HG03469 (cell line): ENCODE measurements at regions not wholly inside any gene's neighbourhood (a gene's known extent, or its start where the extent isn't known, plus 50 kb on each side); places are given as distances from the start of the nearest gene placed in this dataset.
"Not testable (repeated sequence)": the region's sequence is repeated elsewhere in the genome, so short reads cannot be mapped to it uniquely, and the experiment has no call there.

Experiments used
- ATAC-seq: cut with Tn5 transposase; IDR thresholded peaks from one replicate; pipeline ENCODE4 v1.9.1; 2021; ENCODE audit warnings: mild to moderate bottlenecking, moderate library complexity, moderate number of reproducible peaks; ENCODE audit not compliant: unreplicated experiment

GRCh38 chr7:13627455-13627854 lies 362.0 kb downstream of the ETV1 start:
- no peak for ATAC-seq

DNA sequence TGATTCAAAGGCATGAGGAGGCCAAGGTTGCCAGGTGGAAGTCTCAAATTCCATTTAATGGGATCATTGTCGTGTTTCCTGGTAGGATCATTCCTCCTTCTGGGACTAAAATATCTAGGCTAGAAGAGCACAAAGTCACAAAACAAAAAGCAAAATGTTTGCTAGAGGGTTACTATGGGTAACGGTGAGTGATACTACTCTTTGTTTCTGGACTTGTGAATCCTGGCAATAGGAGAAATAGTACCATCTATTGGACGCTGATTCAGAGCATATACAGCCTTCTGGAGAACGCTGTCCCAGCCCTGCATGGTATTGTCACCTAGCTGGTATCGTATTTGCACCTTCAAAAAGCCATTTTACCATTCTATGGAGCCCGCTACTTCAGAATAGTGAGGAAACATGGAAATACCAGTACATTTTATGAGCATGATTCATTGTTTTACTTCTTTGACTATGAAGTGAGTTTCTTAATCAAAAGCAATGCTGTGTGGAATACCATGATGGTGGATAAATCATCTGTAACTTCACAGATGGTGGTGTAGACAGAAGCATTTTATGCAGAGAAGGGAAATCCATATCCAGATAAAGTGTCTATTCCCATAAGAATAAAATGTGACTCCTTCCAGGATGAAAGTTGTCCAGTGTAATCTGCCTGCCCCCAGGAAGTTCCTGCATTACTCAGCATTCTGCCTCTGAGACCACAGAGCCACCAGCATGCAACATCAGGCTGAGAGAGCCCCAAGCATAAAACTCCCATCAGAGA lies 361.0 kb downstream of the ETV1 start:
- ATAC-seq: no peak

DNA sequence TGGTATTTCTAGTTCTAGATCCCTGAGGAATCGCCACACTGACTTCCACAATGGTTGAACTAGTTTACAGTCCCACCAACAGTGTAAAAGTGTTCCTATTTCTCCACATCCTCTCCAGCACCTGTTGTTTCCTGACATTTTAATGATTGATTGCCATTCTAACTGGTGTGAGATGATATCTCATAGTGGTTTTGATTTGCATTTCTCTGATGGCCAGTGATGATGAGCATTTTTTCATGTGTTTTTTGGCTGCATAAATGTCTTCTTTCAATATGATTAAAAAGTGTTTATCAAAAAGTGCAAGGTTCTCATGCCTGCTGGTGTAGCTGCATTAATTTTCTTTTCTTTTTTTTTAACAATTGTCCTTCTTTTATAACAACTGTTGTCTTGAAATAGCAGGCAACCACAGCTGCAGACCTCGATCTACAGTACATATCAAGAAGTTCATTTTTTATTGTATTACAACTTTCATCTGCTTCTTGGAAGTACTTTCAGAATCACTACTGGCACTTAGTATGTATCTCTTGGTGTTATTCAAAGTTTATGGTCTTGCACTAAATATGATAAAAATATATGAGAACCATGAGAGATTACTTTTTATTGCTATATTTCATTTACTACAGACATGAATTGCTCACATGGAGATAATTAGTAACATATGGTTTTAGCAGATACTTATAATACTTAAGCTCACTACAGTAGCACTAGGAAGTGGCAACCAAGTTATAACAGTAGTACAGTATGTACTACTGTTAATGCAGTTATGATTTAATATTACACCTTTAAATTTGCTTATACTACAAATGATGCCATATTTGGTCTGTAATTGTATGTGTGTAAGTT lies 358.0 kb downstream of the ETV1 start:
- ATAC-seq: not testable (repeated sequence)

GRCh38 chr7:13633857-13634256 lies 355.6 kb downstream of the ETV1 start:
- no peak for ATAC-seq

- ATAC-seq: no peak
Observed at GRCh38 chr7:13639396-13639795, 350.1 kb downstream of the ETV1 start.

DNA sequence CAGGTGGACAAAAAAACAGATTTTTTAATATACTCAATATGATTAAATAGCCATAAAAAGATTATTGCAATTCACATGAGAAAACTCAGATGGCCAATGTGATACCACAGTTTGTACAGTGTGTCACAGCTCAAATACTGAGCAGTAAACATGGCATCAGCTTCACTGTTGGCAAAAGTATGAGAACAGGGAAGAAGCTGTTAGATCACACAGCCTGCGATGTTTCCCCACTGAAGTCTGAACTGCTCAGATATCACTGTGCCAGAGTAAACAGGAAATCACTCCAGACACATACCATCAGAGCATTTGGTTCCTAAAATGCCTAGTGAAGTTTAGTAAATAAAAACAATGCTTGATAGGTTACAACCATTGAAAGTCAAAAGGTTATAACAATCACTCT lies 347.8 kb downstream of the ETV1 start:
- no peak for ATAC-seq

GRCh38 chr7:13651167-13651566 lies 338.3 kb downstream of the ETV1 start:
- no peak for ATAC-seq

- ATAC-seq: no peak
Observed at GRCh38 chr7:13656330-13656729, 333.1 kb downstream of the ETV1 start.

DNA sequence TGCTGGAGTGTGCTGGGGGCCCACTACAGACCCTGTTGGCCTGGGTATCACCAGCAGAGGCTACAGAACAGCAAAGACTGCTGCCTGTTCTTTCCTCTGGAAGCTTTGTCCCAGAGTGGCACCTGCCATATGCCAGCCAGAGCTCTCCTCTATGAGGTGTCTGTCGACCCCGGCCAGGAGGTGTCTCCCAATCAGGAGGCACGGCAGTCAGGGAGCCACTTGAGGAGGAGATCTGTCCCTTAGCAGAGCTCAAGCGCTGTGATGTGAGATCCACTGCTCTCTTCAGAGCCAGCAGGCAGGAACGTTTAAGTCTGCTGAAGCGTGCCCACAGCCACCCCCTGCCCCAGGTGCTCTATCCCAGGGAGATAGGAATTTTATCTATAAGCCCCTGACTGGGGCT lies 316.2 kb downstream of the ETV1 start:
- ATAC-seq: no peak

DNA sequence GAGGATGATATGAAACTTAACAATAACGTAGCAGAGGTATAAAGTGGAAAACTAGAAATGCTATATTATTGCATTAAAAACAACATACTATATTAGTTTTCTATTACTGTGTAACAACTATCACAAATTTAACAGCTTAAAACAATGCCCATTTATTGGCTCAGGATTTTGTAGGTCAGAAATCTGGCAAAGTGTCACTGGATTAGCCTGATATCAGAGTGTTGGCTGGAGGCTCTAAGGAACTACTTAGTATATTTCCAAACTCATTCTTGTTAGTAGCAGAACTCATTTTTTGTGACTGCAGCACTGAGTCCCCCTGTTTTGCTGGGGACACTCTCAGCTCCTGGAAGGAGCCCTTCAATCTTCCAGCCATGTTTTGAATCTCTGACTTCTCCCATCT lies 306.8 kb downstream of the ETV1 start:
- no peak for ATAC-seq

DNA sequence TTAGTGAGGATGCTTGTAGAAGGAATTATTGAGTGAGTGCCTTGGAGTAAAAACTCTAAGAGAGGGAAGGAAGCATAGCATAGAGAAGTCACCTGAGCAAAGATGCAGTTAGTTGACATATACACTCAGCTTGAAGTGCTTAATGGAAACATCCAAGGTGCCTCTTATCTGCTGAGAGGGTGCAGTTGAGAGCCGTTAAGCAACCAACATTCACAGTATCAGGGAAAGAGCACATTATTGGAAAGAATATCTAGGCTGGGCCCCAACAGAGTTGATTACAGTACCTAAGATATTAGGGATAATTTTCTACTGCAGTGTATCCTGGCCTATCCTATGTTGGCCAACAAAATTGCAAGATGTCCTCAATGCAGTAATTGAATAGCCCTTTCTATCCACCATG lies 302.0 kb downstream of the ETV1 start:
- no peak for ATAC-seq

- ATAC-seq: no peak
Observed at GRCh38 chr7:13692548-13692947, 296.9 kb downstream of the ETV1 start.

GRCh38 chr7:13702251-13702650 lies 287.2 kb downstream of the ETV1 start:
- ATAC-seq: no peak

DNA sequence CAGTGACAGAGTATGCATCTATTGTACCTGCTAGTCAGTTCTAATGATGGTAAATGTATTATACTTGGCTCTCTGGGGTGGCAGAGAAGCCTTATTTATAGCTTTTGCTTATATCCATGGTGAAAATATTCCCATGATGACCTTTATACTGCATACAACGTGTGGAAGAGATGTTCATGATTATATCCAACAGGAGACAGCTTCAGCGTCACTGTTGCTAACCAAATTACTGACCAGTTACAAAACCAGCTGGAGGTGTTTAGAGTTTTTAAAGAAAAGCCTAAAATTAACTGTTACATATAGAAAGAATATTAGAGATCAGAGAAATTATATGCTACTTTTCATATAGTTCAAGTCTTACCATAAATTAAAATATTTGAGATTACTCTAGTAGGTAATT lies 280.8 kb downstream of the ETV1 start:
- no peak for ATAC-seq

GRCh38 chr7:13713092-13713491 lies 276.4 kb downstream of the ETV1 start:
- ATAC-seq: no peak

- ATAC-seq: no peak
Observed at GRCh38 chr7:13715534-13715933, 273.9 kb downstream of the ETV1 start.

DNA sequence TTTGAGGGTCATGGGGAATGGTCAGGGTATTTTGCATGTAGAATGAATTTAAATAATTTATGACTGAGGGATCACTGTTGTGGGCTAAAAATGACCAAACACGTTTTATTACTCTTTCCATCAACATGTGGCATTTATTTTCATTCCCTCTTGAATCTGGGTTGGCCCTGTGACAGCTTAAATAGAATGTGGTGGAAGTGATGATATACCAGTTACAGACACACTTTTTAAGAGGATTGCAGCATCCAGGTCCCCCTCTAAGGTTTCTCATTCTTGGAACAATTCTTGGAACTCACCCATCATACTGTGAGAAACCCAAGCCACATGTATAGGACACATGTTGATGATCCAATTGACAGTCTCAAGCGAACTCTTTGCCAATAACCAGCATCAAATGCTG lies 272.4 kb downstream of the ETV1 start:
- no peak for ATAC-seq

DNA sequence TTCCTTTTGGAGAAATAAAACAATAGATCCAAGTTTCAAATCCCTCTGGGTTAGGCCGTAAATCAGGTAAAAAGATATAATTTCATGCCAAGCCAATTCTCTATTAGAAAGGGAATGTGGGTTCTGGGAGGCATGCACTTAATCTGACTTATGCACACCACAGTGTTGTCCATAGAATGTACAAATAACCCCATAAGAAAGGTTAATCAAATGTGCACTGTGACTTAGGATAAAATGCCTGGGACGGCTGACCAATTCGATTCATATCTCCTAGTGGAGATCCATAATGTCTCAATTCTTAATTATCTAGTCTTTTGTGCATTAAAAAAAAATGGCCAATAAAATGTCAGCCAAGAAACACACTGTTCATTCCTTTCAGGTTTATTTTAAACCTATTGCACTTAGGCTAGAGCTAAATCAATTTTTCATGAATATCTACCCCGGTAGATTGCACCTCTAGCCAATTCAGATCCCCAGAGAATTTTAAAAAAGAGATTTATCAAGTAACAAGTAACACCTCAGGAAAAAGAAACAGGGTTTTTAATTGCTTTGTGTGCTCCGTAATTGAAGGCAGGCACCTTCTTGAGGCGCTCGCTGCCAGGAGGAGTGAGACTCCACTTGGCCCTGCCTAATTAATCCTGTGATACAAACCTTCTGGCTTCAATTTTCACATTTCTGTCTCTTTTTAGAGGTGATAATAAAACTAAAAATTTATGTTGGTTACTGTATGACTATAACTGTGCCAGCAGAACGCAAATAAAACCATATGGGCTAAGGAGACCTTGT lies 265.1 kb downstream of the ETV1 start:
- no peak for ATAC-seq

DNA sequence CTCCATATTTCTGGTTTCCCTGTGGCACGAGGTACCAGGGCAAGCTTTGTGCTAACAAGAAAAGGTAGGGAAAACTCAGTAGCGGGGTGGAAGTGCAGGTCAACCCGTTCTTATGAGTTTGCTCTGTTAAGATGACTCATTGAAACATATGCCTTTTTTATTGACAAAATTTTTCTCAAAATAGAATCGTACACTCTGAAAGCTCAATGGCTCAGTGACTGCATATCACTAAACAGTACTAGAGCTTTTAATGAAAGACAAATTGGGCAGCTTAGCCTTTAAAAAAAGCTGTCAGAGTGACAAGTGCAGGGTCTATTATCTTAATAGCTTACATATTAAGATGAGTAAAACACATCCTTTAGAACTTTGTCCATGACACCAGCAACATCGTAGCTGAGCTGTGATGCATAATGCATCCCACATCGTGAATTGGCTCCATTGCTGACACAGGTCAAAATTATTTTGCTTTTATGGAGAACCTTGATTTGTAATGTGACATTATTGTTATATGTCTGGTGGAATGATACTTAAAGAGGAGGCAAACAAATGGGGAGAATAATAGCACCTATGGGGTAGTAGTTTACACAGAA lies 264.4 kb downstream of the ETV1 start:
- no peak for ATAC-seq

DNA sequence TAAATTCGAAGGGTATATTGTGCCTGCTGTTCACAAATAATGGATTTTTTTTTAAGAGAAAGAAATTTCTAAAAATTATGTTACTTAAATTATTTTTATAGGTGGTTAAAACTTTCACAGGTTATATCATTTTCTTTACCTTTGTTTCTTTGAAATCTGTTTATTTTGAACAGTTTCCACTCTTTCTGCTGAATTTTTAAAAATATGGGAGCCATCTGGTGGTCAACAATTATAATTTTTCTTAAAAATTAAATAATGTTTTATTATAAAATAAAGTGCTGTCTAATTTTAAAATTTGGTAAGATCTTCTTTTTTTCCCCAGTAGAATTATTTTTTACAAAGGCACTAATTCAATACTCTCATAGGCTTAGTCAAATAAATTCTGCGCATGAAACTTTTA lies 263.9 kb downstream of the ETV1 start:
- ATAC-seq: no peak

- no peak for ATAC-seq
Observed at GRCh38 chr7:13727279-13727678, 262.2 kb downstream of the ETV1 start.
